GM11168 (cell line): ENCODE measurements at regions not wholly inside any gene's neighbourhood (a gene's known extent, or its start where the extent isn't known, plus 50 kb on each side); places are given as distances from the start of the nearest gene placed in this dataset.
"Not testable (repeated sequence)": the region's sequence is repeated elsewhere in the genome, so short reads cannot be mapped to it uniquely, and the experiment has no call there.

ENCODE experiments used
- in situ Hi-C: fragments of 300-500 bp; cut with MboI; formaldehyde crosslinking; loops from one replicate; pipeline ENCODE4 v1.12.0; 2022; ENCODE audit warnings: low sequenced_read_pairs; ENCODE audit not compliant: unreplicated experiment

GRCh38 chr5:57749396-57749795 is 266.8 kb upstream of the ACTBL2 start:
- in situ Hi-C loops = no loop called here

DNA sequence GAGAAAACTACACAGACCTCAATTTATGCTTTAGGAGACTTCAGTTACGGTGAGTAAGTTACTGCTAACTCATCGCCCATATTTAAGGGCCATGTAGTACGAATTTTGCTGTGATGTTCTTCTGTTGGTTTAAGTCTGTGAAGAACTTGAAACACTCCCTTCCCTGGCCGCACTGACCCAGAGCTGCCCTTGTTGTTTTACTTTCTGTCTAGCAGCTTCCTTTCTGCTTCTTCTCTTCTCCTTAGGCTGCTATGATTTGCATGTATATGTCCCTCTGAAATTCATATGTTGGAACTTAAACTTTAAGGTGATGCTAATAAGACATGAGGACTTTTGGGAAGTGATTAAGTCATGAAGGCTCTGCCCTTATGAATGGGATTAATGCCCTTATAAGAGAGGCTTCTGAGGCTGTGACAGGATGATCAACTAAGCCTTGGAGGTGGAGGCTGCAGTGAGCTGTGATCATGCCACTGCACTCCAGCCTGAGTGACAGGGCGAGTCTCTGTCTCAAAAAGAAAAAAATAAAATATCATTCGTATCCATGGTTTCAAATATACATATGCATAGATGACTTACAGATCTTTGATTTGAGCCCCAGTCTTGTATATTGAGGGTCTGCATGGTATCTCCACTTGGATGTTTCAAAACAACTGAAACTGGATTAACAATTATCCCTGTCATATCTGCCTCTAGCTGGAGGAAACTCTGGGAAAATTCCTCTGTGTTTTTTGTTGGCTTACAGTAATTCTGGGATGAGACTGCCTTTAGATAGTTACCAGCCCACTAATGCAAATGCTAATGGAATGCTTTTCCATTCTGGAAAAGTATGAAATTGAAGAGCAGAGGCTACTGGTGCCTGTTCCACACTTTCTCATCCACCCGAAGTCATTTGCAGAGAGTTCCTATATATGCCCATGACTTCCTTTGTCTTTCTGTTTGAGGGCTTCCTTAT is 263.4 kb upstream of the ACTBL2 start:
- in situ Hi-C loops = no loop called here

DNA sequence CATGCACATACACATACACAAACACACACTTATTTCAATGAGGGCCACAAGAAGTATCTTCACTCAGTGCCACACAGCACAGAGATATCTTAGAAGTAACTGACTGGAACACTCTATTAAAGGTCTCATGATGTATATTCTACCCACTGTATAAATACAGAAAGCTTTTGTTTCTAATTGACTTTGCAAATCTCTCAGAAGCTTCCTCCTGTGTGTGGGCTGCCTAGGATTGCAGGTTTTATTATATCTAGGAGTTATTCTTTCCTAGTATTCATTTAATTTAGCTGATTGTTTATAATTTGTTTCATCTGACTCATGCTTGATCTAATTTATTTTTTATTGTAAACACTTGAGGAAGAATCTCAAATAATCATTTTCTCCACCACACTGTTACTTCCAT is 262.4 kb upstream of the ACTBL2 start:
- in situ Hi-C loops = no loop called here

DNA sequence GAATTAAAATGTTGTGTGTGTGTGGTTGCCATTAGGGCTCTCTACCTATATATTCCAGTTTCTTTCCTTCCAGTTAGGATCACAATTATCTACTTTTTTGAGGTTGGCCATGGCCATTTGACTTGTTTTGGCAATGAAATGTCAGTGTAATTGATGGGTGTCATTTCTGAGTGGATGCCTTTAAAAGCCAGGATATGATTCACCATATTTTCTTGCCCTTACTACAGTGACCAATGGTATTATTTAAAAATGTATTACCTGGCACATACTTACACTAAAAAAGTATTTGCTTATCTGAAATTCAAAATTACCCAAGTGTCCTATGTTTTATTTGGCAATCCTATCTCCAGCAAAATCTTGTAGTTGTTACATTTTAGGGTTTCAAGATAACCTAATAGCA is 258.7 kb upstream of the ACTBL2 start:
- in situ Hi-C loops = no loop called here

GRCh38 chr5:57738787-57739186 is 256.2 kb upstream of the ACTBL2 start:
- in situ Hi-C loops = no loop called here

DNA sequence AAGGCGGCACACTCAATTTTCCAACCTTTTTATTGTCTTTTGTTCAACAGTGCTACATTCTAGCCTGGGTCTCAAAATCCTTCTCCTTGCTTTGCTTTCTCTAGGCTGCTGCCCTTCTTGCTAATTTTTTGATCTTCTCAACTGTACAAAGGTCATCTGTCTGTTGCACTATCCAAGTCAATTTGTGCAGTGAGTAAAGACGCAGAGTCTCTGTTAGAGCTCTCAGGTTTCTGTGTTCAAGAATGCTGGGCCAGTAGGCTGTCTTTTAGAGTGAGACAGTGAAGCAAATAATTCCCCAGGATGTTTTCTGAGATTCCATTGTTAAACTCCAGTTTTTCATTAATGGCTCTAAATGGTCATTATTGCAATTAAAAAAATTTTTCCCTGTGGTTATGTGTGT is 255.7 kb upstream of the ACTBL2 start:
- in situ Hi-C loops = no loop called here

DNA sequence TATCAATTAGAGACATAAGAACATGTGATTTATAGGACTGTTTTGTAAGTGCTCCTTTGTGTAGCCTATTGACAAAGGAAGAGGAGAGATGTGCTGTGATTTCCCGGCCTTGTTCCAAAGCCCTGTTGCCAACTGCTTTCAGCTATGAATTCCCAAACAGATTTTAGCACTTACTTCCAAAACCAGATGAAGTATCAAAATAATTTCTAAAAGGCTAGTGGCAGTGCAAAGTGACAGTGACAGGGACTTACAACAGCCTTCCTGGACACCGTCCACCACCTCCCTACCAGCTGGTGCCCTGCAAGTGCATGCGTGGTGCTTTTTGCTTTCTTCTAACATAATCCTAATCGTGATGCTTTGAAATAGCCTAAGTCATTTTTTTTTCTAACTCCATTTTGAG is 254.1 kb upstream of the ACTBL2 start:
- in situ Hi-C loops = no loop called here

- in situ Hi-C loops = not testable (repeated sequence)
Observed at GRCh38 chr5:57735279-57736153, 252.9 kb upstream of the ACTBL2 start.

DNA sequence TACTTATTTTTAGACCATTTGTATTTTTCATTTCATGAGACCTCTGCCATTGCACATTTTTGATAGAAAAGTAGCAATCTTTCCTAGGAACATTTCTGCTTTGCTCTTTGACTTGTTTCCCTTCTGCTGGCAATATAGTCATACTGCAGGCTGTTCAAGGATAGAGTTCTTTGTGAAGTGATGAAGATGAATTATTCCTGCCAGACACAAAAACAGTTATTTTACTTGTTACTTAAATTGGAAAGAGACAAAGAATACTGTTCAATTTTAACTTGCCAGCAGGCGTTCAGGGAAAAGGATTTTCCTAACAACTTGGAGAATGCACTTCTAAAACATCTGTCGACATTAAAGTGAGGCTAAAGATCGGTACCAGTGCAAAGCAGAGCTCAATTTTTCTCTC is 251.7 kb upstream of the ACTBL2 start:
- in situ Hi-C loops = no loop called here

DNA sequence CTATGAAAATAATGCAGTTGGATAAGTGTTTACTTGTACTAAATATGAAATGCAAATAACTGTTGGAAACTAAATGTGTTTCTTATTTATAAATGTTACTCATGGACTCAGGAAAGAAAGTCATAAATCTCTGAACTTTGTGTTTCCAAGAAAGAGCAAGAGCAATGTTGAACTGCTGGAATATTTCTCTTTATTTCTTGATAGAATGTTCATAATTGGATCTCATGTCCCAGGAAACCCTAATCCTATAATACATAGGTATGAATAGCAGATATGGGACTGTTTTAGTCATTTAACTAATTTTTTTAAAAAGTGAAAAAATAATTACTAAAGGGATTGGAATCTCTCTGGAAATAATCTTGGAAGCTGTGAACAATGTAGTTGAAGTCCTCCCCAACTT is 245.0 kb upstream of the ACTBL2 start:
- in situ Hi-C loops = no loop called here

DNA sequence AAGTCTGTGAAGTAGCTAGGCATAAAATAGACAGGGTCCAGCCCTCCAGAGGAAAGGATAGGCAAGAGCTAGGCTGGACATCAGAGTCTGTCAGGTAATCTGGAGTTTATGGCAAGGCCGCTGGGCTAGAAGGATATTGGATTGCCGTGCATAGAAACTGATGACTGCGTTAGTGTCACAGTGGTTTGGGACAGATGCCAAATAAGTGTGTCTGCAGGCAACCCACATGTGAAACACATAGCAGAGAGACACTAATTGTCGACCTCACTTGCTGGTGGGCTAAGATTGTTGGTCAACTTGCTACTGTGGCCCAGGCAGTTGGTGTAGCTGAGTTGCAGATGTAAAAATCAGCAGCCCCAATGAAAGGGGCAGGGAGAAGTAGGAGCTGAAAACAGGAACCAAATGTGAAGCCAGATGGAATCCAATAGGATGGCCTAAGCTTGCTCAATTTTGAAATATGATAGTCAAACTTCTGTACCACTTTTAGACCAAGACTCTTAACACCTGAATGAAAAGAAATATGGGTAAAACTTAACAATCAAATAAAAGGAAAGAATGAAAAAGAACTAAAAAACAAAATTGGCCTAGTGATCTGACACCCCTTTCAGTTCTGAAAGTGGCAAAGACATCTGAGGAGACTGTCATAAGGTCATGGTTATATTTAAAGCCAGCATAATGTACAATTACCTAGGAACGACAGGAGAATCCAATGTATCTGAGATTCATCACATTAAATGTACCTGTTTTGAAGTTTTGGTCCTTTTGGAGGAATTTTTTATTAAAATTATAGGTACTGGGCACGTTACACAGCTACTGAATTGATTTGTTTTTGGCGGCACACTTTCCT is 243.3 kb upstream of the ACTBL2 start:
- in situ Hi-C loops = no loop called here

DNA sequence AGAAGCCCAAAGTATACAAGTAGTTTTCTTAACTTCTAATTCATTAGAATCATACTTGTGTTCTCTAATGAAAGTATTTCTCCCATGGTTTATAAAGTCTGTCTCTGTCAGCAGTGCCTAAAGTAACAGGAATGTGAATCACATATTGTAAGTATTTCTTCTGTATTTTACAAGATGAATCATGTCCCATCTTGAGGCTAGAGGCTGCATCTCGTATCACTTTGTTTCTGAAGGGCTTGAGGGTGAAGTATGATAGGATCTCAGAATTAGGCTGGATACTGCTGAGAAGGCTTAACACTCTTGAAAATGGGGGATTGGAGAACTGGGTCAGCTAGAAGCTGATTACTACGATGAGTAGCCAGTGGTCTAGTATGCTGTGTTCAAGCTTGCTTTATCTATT is 242.2 kb upstream of the ACTBL2 start:
- in situ Hi-C loops = no loop called here

DNA sequence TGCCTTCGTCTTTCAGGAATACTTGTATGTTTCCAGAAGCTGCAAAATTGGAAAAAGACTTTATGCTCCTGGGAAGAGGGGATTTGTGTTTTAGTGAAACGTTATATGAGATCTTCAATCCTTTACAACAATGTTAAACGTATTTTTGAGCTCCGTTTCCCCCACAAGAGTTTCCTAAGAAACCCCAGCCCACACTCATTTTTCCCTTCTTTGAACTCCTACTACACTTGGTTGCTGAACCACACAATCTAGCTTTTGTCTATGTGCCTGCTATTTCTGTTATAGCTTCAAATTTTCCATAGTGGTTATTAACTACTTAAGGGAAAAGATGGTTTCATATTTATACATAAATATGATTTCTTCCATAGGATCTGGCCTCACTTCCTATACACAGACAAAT is 238.6 kb upstream of the ACTBL2 start:
- in situ Hi-C loops = no loop called here

GRCh38 chr5:57720656-57721055 is 238.0 kb upstream of the ACTBL2 start:
- in situ Hi-C loops = no loop called here

DNA sequence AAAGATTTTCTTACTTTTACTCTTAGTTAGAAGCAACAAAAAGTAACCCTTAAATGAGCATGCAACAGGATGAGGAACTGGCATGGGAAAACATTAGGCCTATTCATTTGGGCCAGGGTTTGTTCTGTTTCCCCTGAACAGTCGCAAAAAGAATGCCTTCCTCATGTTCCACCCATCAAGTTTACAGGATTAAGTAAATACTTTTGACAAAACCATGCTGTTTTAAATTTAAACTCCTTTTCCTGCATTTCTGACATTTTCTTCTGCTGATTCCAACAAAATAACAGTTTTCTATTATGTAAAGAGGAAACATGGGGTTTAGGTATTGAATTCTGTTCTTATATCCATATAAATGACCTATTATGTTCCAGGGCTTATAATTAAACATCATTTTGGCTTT is 236.6 kb upstream of the ACTBL2 start:
- in situ Hi-C loops = no loop called here

DNA sequence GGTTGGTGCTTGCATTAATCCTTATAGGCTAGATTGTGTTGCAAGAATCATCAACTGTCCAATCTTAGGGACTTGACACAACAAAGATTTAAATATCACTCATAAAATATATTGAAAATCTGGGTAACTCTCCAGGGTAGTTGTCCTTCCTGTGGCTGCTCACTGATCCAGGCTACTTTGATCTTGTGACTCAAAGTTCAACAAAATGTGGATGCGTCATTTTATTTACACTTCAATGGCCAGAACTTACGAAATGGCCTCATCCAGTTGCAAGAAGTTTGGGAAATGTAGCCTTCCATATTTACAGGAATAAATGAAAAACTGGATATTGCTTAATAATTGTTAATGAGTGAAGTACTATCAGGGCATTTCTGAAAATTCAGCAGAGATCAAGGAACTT is 235.5 kb upstream of the ACTBL2 start:
- in situ Hi-C loops = no loop called here

DNA sequence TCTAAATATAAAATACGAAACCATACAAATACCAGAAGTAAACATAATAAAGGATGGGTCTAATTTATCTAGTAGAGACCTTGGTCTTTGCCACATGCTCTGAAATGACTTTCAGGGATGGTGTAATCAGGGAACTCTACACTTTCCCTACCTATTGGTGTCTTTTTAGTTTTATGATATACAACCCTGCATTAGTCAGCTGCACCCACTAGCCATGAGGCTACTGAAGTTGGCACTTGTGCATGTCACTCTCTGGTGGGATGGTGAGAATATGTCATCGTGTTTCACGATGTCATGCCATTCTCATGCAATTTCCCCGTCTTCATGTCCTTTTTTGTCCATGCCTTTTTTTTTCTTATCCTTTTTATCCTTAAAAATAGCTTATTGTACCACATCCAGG is 234.9 kb upstream of the ACTBL2 start:
- in situ Hi-C loops = no loop called here

DNA sequence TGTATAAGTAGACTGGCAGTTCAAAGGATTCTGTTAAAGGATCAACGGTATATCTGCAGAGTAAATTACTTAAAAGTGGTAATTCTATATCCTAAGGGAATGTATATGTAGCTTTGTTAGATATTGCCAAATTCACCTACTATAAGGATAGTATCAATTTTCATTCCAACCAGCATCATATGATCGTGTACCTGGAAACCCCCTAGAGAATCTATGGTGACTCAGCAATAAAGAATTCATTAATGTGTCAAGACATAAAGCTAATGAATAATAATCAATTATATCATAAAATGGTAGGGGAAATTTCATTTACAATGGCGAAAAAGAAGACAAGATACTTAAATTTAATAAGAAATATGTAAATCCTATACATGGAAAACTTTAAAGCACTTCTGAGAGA is 234.1 kb upstream of the ACTBL2 start:
- in situ Hi-C loops = no loop called here

- in situ Hi-C loops = no loop called here
Observed at GRCh38 chr5:57715296-57715695, 232.7 kb upstream of the ACTBL2 start.

DNA sequence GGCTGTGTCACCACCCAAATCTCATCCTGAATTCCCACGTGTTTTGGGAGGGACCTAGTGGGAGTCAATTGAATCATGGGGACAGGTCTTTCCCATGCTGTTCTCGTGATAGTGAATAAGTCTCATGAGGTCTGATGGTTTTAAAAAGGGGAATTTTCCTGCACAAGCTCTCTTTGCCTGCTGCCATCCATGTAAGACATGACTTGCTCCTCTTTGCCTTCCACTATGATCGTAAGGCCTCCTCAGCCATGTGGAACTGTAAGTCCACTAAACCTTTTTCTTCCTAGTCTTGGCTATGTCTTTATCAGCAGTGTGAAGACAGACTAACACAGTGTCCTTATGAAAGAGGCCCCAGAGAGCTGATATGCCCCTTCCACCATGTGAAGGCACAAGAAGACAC is 230.9 kb upstream of the ACTBL2 start:
- in situ Hi-C loops = not testable (repeated sequence)
